GM12873 (cell line): ENCODE measurements at regions not wholly inside any gene's neighbourhood (a gene's known extent, or its start where the extent isn't known, plus 50 kb on each side); places are given as distances from the start of the nearest gene placed in this dataset.

Experiments used
- CTCF ChIP-seq: IDR thresholded peaks from 2 replicates; pipeline ENCODE4 v1.5.1; 2012; ENCODE audit warnings: low read depth, mild to moderate bottlenecking, moderate library complexity, low read length, control low read depth; ENCODE audit not compliant: insufficient read depth; ENCODE audit errors: missing control alignments

GRCh38 chr3:20811631-20812030, 625.6 kb upstream of the SGO1 start:
- no peak for TF ChIP-seq CTCF

GRCh38 chr3:20811006-20811405, 625.0 kb upstream of the SGO1 start:
- no peak for TF ChIP-seq CTCF

- no peak for TF ChIP-seq CTCF
Measured at GRCh38 chr3:20810555-20810954, 624.5 kb upstream of the SGO1 start.

- TF ChIP-seq CTCF, result no peak
Measured at GRCh38 chr3:20809356-20809755, 623.4 kb upstream of the SGO1 start.

- TF ChIP-seq CTCF, result no peak
Measured at GRCh38 chr3:20808864-20809263, 622.9 kb upstream of the SGO1 start.

- TF ChIP-seq CTCF, result no peak
Measured at GRCh38 chr3:20798666-20799065, 612.7 kb upstream of the SGO1 start.

GRCh38 chr3:20787005-20787404, 601.0 kb upstream of the SGO1 start:
- TF ChIP-seq CTCF, result no peak
